ENCODE measurements at regions not wholly inside any gene's neighbourhood (a gene's known extent, or its start where the extent isn't known, plus 50 kb on each side); places are given as distances from the start of the nearest gene placed in this dataset.

- Histone ChIP-seq H3K4me3 (no peak overlapping the region), H3K9me3 (no peaks in the 10 kb centered on the region), H3K27me3 (no peaks in the 10 kb centered on the region), H3K36me3 (ENCODE audit: low read depth, missing control alignments) (no peaks in the 10 kb centered on the region), H3K4me1 (no peaks in the 10 kb centered on the region), H3K27ac (no peak overlapping the region)
- TF ChIP-seq POLR2A (IDR thresholded peaks at IDR 0.05) (no peak), CTCF (IDR thresholded peaks at IDR 0.05) (no peak)
- intact Hi-C loops (cut with DNase I; ENCODE audit: low total_unique reads), result no loop called here
- WGBS, 2 donors, result 64 to 76% methylated on average over 3 of the region's 3 CpGs
- DNase-seq, result no peak
These were observed 176.1 kb upstream of the CSF3R start for GRCh38 chr1:36658838-36659237.

- no peaks in the 10 kb centered on the region for H3K9me3 ChIP-seq
These were observed 175.1 kb upstream of the CSF3R start for GRCh38 chr1:36657826-36658225.

GRCh38 chr1:36656838-36657237 lies 174.1 kb upstream of the CSF3R start:
- intact Hi-C loops (cut with DNase I; ENCODE audit: low total_unique reads), result no loop called here
- H3K27me3 ChIP-seq, result no peaks in the 10 kb centered on the region
- no peaks in the 10 kb centered on the region for H3K9me3 ChIP-seq
- TF ChIP-seq CTCF (IDR thresholded peaks at IDR 0.05) (no peak), POLR2A (IDR thresholded peaks at IDR 0.05) (no peak)
- no peak overlapping the region for H3K4me3 ChIP-seq
- no peak overlapping the region for H3K27ac ChIP-seq
- H3K36me3 ChIP-seq (ENCODE audit: low read depth, missing control alignments), result no peaks in the 10 kb centered on the region
- DNase-seq, result no peak
- H3K4me1 ChIP-seq, result no peaks in the 10 kb centered on the region

More at GRCh38 chr1:36657826-36658225, 175.1 kb upstream of the CSF3R start:
- TF ChIP-seq CTCF (IDR thresholded peaks at IDR 0.05) (no peak), POLR2A (IDR thresholded peaks at IDR 0.05) (no peak)
- Histone ChIP-seq H3K4me1 (no peaks in the 10 kb centered on the region), H3K4me3 (no peak overlapping the region), H3K27ac (no peak overlapping the region), H3K36me3 (ENCODE audit: low read depth, missing control alignments) (no peaks in the 10 kb centered on the region), H3K27me3 (no peaks in the 10 kb centered on the region)
- intact Hi-C loops (cut with DNase I; ENCODE audit: low total_unique reads), result no loop called here
- no peak for DNase-seq
- 81 to 90% methylated on average over 6 of the region's 6 CpGs for WGBS, 2 donors

- H3K9me3 ChIP-seq, result no peaks in the 10 kb centered on the region
- no peaks in the 10 kb centered on the region for H3K27me3 ChIP-seq
- no peak for DNase-seq
- no peak overlapping the region for H3K27ac ChIP-seq
- no peak overlapping the region for H3K4me3 ChIP-seq
- WGBS, 2 donors, result 62 to 67% methylated on average over 1 to 2 of the region's 2 CpGs
- no peaks in the 10 kb centered on the region for H3K36me3 ChIP-seq (ENCODE audit: low read depth, missing control alignments)
- intact Hi-C loops (cut with DNase I; ENCODE audit: low total_unique reads), result no loop called here
- TF ChIP-seq CTCF (IDR thresholded peaks at IDR 0.05) (no peak), POLR2A (IDR thresholded peaks at IDR 0.05) (no peak)
- H3K4me1 ChIP-seq, result no peaks in the 10 kb centered on the region
These were observed 173.6 kb upstream of the CSF3R start for GRCh38 chr1:36656271-36656670.

- H3K27me3 ChIP-seq, result no peaks in the 10 kb centered on the region
- TF ChIP-seq POLR2A (IDR thresholded peaks at IDR 0.05), result no peak
- TF ChIP-seq CTCF (IDR thresholded peaks at IDR 0.05), result no peak
- H3K27ac ChIP-seq, result no peak overlapping the region
These were observed 171.9 kb upstream of the CSF3R start for GRCh38 chr1:36654586-36654985.

More at GRCh38 chr1:36654586-36654985, 171.9 kb upstream of the CSF3R start:
- intact Hi-C loops (cut with DNase I; ENCODE audit: low total_unique reads), result no loop called here
- H3K9me3 ChIP-seq, result no peaks in the 10 kb centered on the region
- DNase-seq, result no peak
- no peak overlapping the region for H3K4me3 ChIP-seq
- H3K4me1 ChIP-seq, result no peaks in the 10 kb centered on the region
- H3K36me3 ChIP-seq (ENCODE audit: low read depth, missing control alignments), result no peaks in the 10 kb centered on the region
- WGBS, 2 donors, result 72 to 78% methylated on average over 4 of the region's 4 CpGs

Data from testis (tissue), 2 donors.